Thymus (tissue), 11 donors: ENCODE measurements at regions not wholly inside any gene's neighbourhood (a gene's known extent, or its start where the extent isn't known, plus 50 kb on each side); places are given as distances from the start of the nearest gene placed in this dataset.

Source experiments
- DNase-seq, 9 donors: peaks; one replicate each; pipeline ENCODE4 v3.0.0-alpha.2; 2013; ENCODE audit warnings: low spot score in 9 of 9, low read depth in 6 of 9, missing footprints in 1 of 9
- H3K27ac ChIP-seq, 2 donors: one replicate each; pipeline ENCODE4 v1.5.1; 2013; ENCODE audit warnings: control low read depth in 1 of 2, low read depth in 1 of 2, low read length in 1 of 2, mild to moderate bottlenecking in 1 of 2, moderate library complexity in 1 of 2
- H3K27me3 ChIP-seq, 2 donors: one replicate each; pipeline ENCODE4 v1.5.1; 2013; ENCODE audit warnings: low read length in 1 of 2; ENCODE audit not compliant: control insufficient read depth in 2 of 2, insufficient read depth in 1 of 2
- H3K36me3 ChIP-seq, 2 donors: one replicate each; pipeline ENCODE4 v1.5.1; 2013; ENCODE audit warnings: low read length in 1 of 2, mild to moderate bottlenecking in 1 of 2, moderate library complexity in 1 of 2; ENCODE audit not compliant: control insufficient read depth in 2 of 2, insufficient read depth in 2 of 2
- H3K4me1 ChIP-seq, 2 donors: one replicate each; pipeline ENCODE4 v1.5.1; 2013; ENCODE audit warnings: low read length in 2 of 2; ENCODE audit not compliant: control insufficient read depth in 2 of 2, insufficient read depth in 2 of 2
- H3K4me3 ChIP-seq, 2 donors: one replicate each; pipeline ENCODE4 v1.5.1; 2013; ENCODE audit warnings: low read length in 2 of 2, control low read depth in 1 of 2, mild to moderate bottlenecking in 1 of 2
- H3K9me3 ChIP-seq, 2 donors: one replicate each; pipeline ENCODE4 v1.5.1; 2013; ENCODE audit warnings: low read length in 1 of 2, mild to moderate bottlenecking in 1 of 2; ENCODE audit not compliant: control insufficient read depth in 2 of 2, insufficient read depth in 1 of 2
- WGBS: extraction: QIAGEN DNeasy Blood & Tissue Kit; methylation state at CpG from one replicate; pipeline ENCODE4 v1.1.7; 2013; 5-methylcytosine and 5-hydroxymethylcytosine counted together
- donor health status: healthy.

GRCh38 chr16:48909231-48909630 lies 299.3 kb upstream of the N4BP1 start:
- WGBS: 83% methylated on average over 5 of the region's 5 CpGs
- H3K36me3 ChIP-seq: no peaks in the 10 kb centered on the region
- H3K27ac ChIP-seq: no peak overlapping the region
- no peak for DNase-seq
- no peaks in the 10 kb centered on the region for H3K27me3 ChIP-seq
- H3K4me3 ChIP-seq: no peak overlapping the region
- no peaks in the 10 kb centered on the region for H3K4me1 ChIP-seq
- H3K9me3 ChIP-seq: no peaks in the 10 kb centered on the region

GRCh38 chr16:48907906-48908634 lies 298.1 kb upstream of the N4BP1 start:
- Histone ChIP-seq H3K27me3 (no peaks in the 10 kb centered on the region), H3K27ac (no peak overlapping the region), H3K36me3 (no peaks in the 10 kb centered on the region), H3K9me3 (no peaks in the 10 kb centered on the region), H3K4me1 (no peaks in the 10 kb centered on the region), H3K4me3 (no peak overlapping the region)
- 91% methylated on average over 10 of the region's 10 CpGs for WGBS
- peak in 1 of 9 donors; percentile 6 for DNase-seq

- Histone ChIP-seq H3K36me3 (no peaks in the 10 kb centered on the region), H3K9me3 (no peaks in the 10 kb centered on the region), H3K27ac (no peak overlapping the region), H3K4me3 (no peak overlapping the region), H3K4me1 (no peaks in the 10 kb centered on the region), H3K27me3 (no peaks in the 10 kb centered on the region)
- WGBS: 83% methylated on average over 22 of the region's 22 CpGs
- DNase-seq: no peak
Measured at GRCh38 chr16:48905632-48906505, 295.9 kb upstream of the N4BP1 start.

GRCh38 chr16:48904333-48904732 lies 294.4 kb upstream of the N4BP1 start:
- WGBS: 86% methylated on average over 5 of the region's 5 CpGs

GRCh38 chr16:48903039-48903438 lies 293.1 kb upstream of the N4BP1 start:
- 49% methylated on average over 7 of the region's 7 CpGs for WGBS
- Histone ChIP-seq H3K27me3 (no peaks in the 10 kb centered on the region), H3K9me3 (no peaks in the 10 kb centered on the region), H3K36me3 (no peaks in the 10 kb centered on the region), H3K4me1 (no peaks in the 10 kb centered on the region), H3K27ac (no peak overlapping the region), H3K4me3 (no peak overlapping the region)
- DNase-seq: no peak

More at GRCh38 chr16:48904333-48904732, 294.4 kb upstream of the N4BP1 start:
- Histone ChIP-seq H3K27ac (no peak overlapping the region), H3K36me3 (no peaks in the 10 kb centered on the region), H3K9me3 (no peaks in the 10 kb centered on the region), H3K4me1 (no peaks in the 10 kb centered on the region), H3K4me3 (no peak overlapping the region), H3K27me3 (no peaks in the 10 kb centered on the region)
- no peak for DNase-seq

GRCh38 chr16:48901712-48902374 lies 291.9 kb upstream of the N4BP1 start:
- Histone ChIP-seq H3K27ac (no peak overlapping the region), H3K4me1 (no peaks in the 10 kb centered on the region), H3K36me3 (no peaks in the 10 kb centered on the region), H3K27me3 (no peaks in the 10 kb centered on the region), H3K9me3 (no peaks in the 10 kb centered on the region), H3K4me3 (no peak overlapping the region)
- 69% methylated on average over 9 of the region's 9 CpGs for WGBS
- DNase-seq: no peak

- no peak for DNase-seq
- 84% methylated on average over 1 of the region's 1 CpG for WGBS
- H3K4me3 ChIP-seq: no peak overlapping the region
- H3K4me1 ChIP-seq: no peaks in the 10 kb centered on the region
- H3K27me3 ChIP-seq: no peaks in the 10 kb centered on the region
- H3K27ac ChIP-seq: no peak overlapping the region
- no peaks in the 10 kb centered on the region for H3K9me3 ChIP-seq
- no peaks in the 10 kb centered on the region for H3K36me3 ChIP-seq
Measured at GRCh38 chr16:48899500-48899899, 289.5 kb upstream of the N4BP1 start.

GRCh38 chr16:48897698-48898205 lies 287.8 kb upstream of the N4BP1 start:
- no peak for DNase-seq
- Histone ChIP-seq H3K27me3 (no peaks in the 10 kb centered on the region), H3K36me3 (no peaks in the 10 kb centered on the region), H3K4me3 (no peak overlapping the region), H3K9me3 (no peaks in the 10 kb centered on the region), H3K27ac (no peak overlapping the region), H3K4me1 (no peaks in the 10 kb centered on the region)
- 85% methylated on average over 8 of the region's 8 CpGs for WGBS

- Histone ChIP-seq H3K36me3 (no peaks in the 10 kb centered on the region), H3K4me1 (no peaks in the 10 kb centered on the region), H3K27ac (no peak overlapping the region), H3K9me3 (no peaks in the 10 kb centered on the region), H3K4me3 (no peak overlapping the region), H3K27me3 (no peaks in the 10 kb centered on the region)
- no peak for DNase-seq
- WGBS: 54% methylated on average over 5 of the region's 5 CpGs
Measured at GRCh38 chr16:48895142-48895541, 285.2 kb upstream of the N4BP1 start.
